Osteocyte (in vitro differentiated cells): ENCODE measurements at regions not wholly inside any gene's neighbourhood (a gene's known extent, or its start where the extent isn't known, plus 50 kb on each side); places are given as distances from the start of the nearest gene placed in this dataset.

Experiments used
- DNase-seq: peaks from one replicate; pipeline ENCODE4 v3.0.0; 2021; ENCODE audit warnings: mixed read lengths; ENCODE audit not compliant: unreplicated experiment; ENCODE audit errors: extremely low spot score
- H3K27ac Mint-ChIP-seq: one replicate; pipeline ENCODE4 v1.8.0; 2021; ENCODE audit warnings: mild to moderate bottlenecking, mixed read lengths; ENCODE audit not compliant: unreplicated experiment
- H3K27me3 Mint-ChIP-seq: one replicate; pipeline ENCODE4 v1.8.0; 2021; ENCODE audit warnings: mixed read lengths; ENCODE audit not compliant: unreplicated experiment
- H3K36me3 Mint-ChIP-seq: one replicate; pipeline ENCODE4 v1.8.0; 2021; ENCODE audit warnings: mixed read lengths; ENCODE audit not compliant: unreplicated experiment
- H3K4me1 Mint-ChIP-seq: one replicate; pipeline ENCODE4 v1.8.0; 2021; ENCODE audit warnings: mixed read lengths; ENCODE audit not compliant: unreplicated experiment
- H3K4me3 Mint-ChIP-seq: one replicate; pipeline ENCODE4 v1.8.0; 2021; ENCODE audit warnings: mild to moderate bottlenecking, moderate library complexity, mixed read lengths; ENCODE audit not compliant: unreplicated experiment
- H3K9me3 Mint-ChIP-seq: one replicate; pipeline ENCODE4 v1.8.0; 2021; ENCODE audit warnings: mixed read lengths; ENCODE audit not compliant: unreplicated experiment
- TF ChIP-seq, protein P1 (sequence below): fragments of 200-600 bp; sonication (generic); IDR thresholded peaks from 2 replicates; pipeline ENCODE4 v1.5.0; 2021; ENCODE audit warnings: antibody characterized with exemption, mild to moderate bottlenecking, moderate library complexity

DNA sequence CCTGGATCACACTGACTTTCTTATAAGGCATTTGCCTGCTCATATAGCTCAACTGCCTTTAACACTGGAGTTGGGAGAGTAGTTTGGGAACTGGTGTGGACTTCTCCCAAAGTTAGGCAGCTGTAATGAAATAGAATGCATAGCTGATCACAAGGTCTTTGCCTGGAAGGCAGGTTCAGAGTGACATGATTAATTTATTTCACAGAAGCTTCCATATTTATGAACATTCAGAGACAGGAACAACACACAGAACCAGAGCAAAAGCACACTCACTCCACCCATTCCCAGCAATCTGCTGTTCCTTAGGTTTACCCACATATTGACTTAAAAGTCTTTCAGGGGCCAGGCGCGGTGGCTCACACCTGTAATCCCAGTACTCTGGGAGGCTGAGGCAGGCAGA lies 234.2 kb downstream of the REEP3 start:
- no peak for DNase-seq
- H3K4me1 Mint-ChIP-seq = peaks cover 13% of the 10 kb centered on the region
- no peaks in the 10 kb centered on the region for H3K36me3 Mint-ChIP-seq
- no peak overlapping the region for H3K4me3 Mint-ChIP-seq
- TF ChIP-seq, protein P1, sequence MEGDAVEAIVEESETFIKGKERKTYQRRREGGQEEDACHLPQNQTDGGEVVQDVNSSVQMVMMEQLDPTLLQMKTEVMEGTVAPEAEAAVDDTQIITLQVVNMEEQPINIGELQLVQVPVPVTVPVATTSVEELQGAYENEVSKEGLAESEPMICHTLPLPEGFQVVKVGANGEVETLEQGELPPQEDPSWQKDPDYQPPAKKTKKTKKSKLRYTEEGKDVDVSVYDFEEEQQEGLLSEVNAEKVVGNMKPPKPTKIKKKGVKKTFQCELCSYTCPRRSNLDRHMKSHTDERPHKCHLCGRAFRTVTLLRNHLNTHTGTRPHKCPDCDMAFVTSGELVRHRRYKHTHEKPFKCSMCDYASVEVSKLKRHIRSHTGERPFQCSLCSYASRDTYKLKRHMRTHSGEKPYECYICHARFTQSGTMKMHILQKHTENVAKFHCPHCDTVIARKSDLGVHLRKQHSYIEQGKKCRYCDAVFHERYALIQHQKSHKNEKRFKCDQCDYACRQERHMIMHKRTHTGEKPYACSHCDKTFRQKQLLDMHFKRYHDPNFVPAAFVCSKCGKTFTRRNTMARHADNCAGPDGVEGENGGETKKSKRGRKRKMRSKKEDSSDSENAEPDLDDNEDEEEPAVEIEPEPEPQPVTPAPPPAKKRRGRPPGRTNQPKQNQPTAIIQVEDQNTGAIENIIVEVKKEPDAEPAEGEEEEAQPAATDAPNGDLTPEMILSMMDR = no peak
- H3K9me3 Mint-ChIP-seq = no peaks in the 10 kb centered on the region
- no peak overlapping the region for H3K27ac Mint-ChIP-seq
- H3K27me3 Mint-ChIP-seq = peaks cover 15% of the 10 kb centered on the region

- H3K27ac Mint-ChIP-seq = no peak overlapping the region
- no peaks in the 10 kb centered on the region for H3K9me3 Mint-ChIP-seq
- TF ChIP-seq, protein P1 = no peak
- peaks cover 3% of the 10 kb centered on the region for H3K36me3 Mint-ChIP-seq
- peaks cover 17% of the 10 kb centered on the region for H3K4me1 Mint-ChIP-seq
- DNase-seq = no peak
- H3K27me3 Mint-ChIP-seq = peaks cover 15% of the 10 kb centered on the region
- no peak overlapping the region for H3K4me3 Mint-ChIP-seq
These were observed 235.9 kb downstream of the REEP3 start for GRCh38 chr10:63757067-63757466.

DNA sequence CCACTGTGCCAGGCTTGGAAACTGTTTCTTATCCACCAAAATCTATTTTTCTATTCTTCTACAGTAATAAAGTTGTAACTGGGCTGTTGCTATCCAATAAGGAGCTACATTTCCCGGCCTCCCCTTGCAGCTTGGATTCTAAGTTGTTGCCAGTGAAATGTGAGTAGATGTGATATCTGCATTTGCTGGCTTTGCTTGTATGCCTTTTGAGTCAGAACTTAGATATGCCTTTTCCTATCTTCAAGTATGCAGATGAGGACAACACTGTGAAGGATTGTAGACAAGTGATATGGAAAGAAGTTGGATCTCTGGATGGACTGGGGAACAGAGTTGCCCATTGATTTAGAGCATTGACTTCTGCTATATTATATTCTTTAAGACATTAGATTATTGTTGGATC lies 236.9 kb downstream of the REEP3 start:
- Mint-ChIP-seq H3K4me3 (no peak overlapping the region), H3K27ac (no peak overlapping the region), H3K27me3 (peaks cover 15% of the 10 kb centered on the region), H3K36me3 (peaks cover 3% of the 10 kb centered on the region), H3K4me1 (peaks cover 17% of the 10 kb centered on the region), H3K9me3 (no peaks in the 10 kb centered on the region)
- no peak for DNase-seq
- TF ChIP-seq, protein P1 = no peak

GRCh38 chr10:63759335-63759734 lies 238.1 kb downstream of the REEP3 start:
- no peak for DNase-seq
- peaks cover 3% of the 10 kb centered on the region for H3K36me3 Mint-ChIP-seq
- peaks cover 14% of the 10 kb centered on the region for H3K27me3 Mint-ChIP-seq
- H3K9me3 Mint-ChIP-seq = no peaks in the 10 kb centered on the region
- TF ChIP-seq, protein P1 = no peak
- H3K27ac Mint-ChIP-seq = no peak overlapping the region
- H3K4me3 Mint-ChIP-seq = no peak overlapping the region
- H3K4me1 Mint-ChIP-seq = peaks cover 13% of the 10 kb centered on the region

DNA sequence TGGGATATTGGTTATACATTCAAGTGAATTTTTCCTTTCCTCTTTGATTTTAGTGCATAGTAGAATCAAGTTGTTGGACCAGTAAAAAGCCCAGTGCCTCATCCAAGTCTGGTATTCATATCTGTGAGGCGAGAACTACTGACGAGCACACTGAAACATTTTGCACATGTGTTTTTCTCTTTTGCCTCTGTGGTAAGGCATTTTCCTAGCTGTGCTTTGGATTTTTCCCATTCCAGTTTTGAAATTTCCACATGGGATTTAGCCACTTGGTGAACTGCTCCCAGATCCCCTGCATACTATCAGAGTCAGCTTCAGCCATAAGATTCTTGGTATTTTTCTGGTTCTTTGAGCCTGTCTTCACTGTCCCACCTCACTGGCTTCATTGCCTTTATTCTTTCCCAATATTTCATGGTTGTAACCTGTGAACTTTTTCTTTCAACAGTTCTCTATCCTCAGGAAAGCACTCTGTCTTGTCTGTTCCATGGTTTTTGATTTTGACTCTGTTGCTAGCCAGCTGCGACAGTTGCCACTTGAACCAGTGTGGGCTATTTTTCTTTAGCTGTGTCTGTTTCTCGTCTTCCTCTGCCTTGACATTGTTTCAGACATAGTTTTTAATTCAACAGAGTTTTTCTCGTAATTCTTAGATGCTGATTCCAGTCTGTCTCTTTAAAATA lies 239.0 kb downstream of the REEP3 start:
- no peak for DNase-seq
- Mint-ChIP-seq H3K27me3 (peaks cover 12% of the 10 kb centered on the region), H3K4me1 (peaks cover 14% of the 10 kb centered on the region), H3K4me3 (no peak overlapping the region), H3K36me3 (peaks cover 3% of the 10 kb centered on the region), H3K27ac (no peak overlapping the region), H3K9me3 (no peaks in the 10 kb centered on the region)
- TF ChIP-seq, protein P1 = no peak
